HEK293T (cell line): ENCODE measurements at regions not wholly inside any gene's neighbourhood (a gene's known extent, or its start where the extent isn't known, plus 50 kb on each side); places are given as distances from the start of the nearest gene placed in this dataset.

ENCODE experiments used
- CTCF ChIA-PET: fragments of 350-600 bp; formaldehyde crosslinking; extraction: SDS; loops from one replicate; lab custom pipeline; 2021; ENCODE audit warnings: antibody characterized with exemption, inconsistent platforms; lab: Yijun Ruan, JAX
- POLR2A ChIA-PET: fragments of 350-600 bp; formaldehyde crosslinking; extraction: SDS; loops from one replicate; lab custom pipeline; 2020; ENCODE audit warnings: antibody characterized with exemption, inconsistent platforms; lab: Yijun Ruan, JAX
- DNase-seq: peaks from one replicate; pipeline ENCODE4 v3.0.0; 2012; ENCODE audit warnings: mixed read lengths; ENCODE audit errors: extremely low spot score
- ARNT ChIP-seq: fragments of 450-650 bp; IDR thresholded peaks from 2 replicates; pipeline ENCODE4 v1.6.1; 2017; ENCODE audit warnings: mild to moderate bottlenecking
- BHLHE40 ChIP-seq: fragments of 450-650 bp; IDR thresholded peaks from 2 replicates; pipeline ENCODE4 v1.6.1; 2016; ENCODE audit warnings: mild to moderate bottlenecking, moderate library complexity, borderline replicate concordance
- CTBP1 ChIP-seq: fragments of 450-650 bp; IDR thresholded peaks from 2 replicates; pipeline ENCODE4 v1.6.1; 2016; ENCODE audit warnings: borderline replicate concordance
- ELF4 ChIP-seq: fragments of 450-650 bp; IDR thresholded peaks from 2 replicates; pipeline ENCODE4 v1.6.1; 2017; ENCODE audit warnings: antibody characterized with exemption
- FOXA1 ChIP-seq: fragments of 450-650 bp; IDR thresholded peaks from 2 replicates; pipeline ENCODE4 v1.6.1; 2016; ENCODE audit warnings: mild to moderate bottlenecking
- FOXK2 ChIP-seq: fragments of 450-650 bp; IDR thresholded peaks from 2 replicates; pipeline ENCODE4 v1.6.1; 2016; ENCODE audit warnings: mild to moderate bottlenecking
- FOXM1 ChIP-seq: fragments of 450-650 bp; IDR thresholded peaks from 2 replicates; pipeline ENCODE4 v1.6.1; 2017; ENCODE audit warnings: mild to moderate bottlenecking, borderline replicate concordance
- HDGF ChIP-seq: fragments of 450-650 bp; IDR thresholded peaks from 2 replicates; pipeline ENCODE4 v1.6.1; 2017; ENCODE audit warnings: antibody characterized with exemption, borderline replicate concordance
- L3MBTL2 ChIP-seq: fragments of 450-650 bp; conservative IDR thresholded peaks from 2 replicates; pipeline ENCODE4 v1.6.1; 2016; ENCODE audit warnings: mild to moderate bottlenecking
- LEF1 ChIP-seq: fragments of 450-650 bp; IDR thresholded peaks from 2 replicates; pipeline ENCODE4 v1.6.1; 2017; ENCODE audit warnings: mild to moderate bottlenecking, borderline replicate concordance
- NFRKB ChIP-seq: fragments of 450-650 bp; IDR thresholded peaks from 2 replicates; pipeline ENCODE4 v1.6.1; 2016; ENCODE audit warnings: mild to moderate bottlenecking, moderate library complexity
- PKNOX1 ChIP-seq: fragments of 450-650 bp; IDR thresholded peaks from 2 replicates; pipeline ENCODE4 v1.6.1; 2016
- SP1 ChIP-seq: fragments of 450-650 bp; IDR thresholded peaks from 2 replicates; pipeline ENCODE4 v1.6.1; 2017
- SUZ12 ChIP-seq: fragments of 450-650 bp; IDR thresholded peaks from 2 replicates; pipeline ENCODE4 v1.6.1; 2016; ENCODE audit warnings: mild to moderate bottlenecking
- TARDBP ChIP-seq: fragments of 450-650 bp; IDR thresholded peaks from 2 replicates; pipeline ENCODE4 v1.6.1; 2016
- ZNF384 ChIP-seq: fragments of 450-650 bp; IDR thresholded peaks from 2 replicates; pipeline ENCODE4 v1.6.1; 2016

- no peak for DNase-seq
- ChIA-PET CTCF (no interaction called here), POLR2A (no interaction called here)
- TF ChIP-seq L3MBTL2 (no peak), TARDBP (no peak), CTBP1 (no peak), FOXM1 (no peak), ARNT (no peak), HDGF (no peak), PKNOX1 (no peak), BHLHE40 (no peak), SUZ12 (no peak), ZNF384 (no peak), FOXK2 (no peak), ELF4 (no peak), LEF1 (no peak), FOXA1 (no peak), NFRKB (no peak), SP1 (no peak)
Measured at GRCh38 chr6:121799574-121799973, 364.1 kb downstream of the GJA1 start.

DNA sequence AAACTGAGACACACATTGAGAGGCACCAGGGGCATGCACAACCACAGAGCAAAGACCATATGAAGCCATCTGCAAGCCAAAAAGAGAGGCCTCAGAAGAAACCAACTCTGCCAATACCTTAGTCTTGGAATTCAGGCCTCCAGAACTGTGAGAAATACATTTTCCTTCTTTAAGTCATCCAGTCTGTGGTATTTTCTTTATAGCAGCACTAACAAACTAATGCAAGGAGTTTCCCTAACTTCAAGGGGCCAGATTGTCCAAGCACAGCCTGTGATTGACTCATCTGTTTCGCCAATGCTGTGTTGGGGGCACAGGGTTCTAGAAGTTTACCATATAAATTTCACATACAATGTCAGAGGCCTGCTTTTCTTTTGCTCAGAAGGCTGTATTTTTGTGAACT, 364.6 kb downstream of the GJA1 start:
- POLR2A ChIA-PET: no interaction called here
- TF ChIP-seq TARDBP (no peak), HDGF (no peak), NFRKB (no peak), ZNF384 (no peak), SUZ12 (no peak)
- CTCF ChIA-PET: no interaction called here
- DNase-seq: no peak

- ChIA-PET CTCF (interaction anchor here (0.6 kb wide), 1 partner anchor 509 kb away, joined by 3 read pairs; no protein-coding TSS in a partner anchor), POLR2A (no interaction called here)
- TF ChIP-seq BHLHE40 (no peak), FOXM1 (no peak), ELF4 (no peak), PKNOX1 (no peak), CTBP1 (no peak)
- no peak for DNase-seq
Measured at GRCh38 chr6:121806116-121806515, 370.7 kb downstream of the GJA1 start.

- no peak for DNase-seq
- POLR2A ChIA-PET: no interaction called here
- TF ChIP-seq L3MBTL2: no peak
- no peak for TF ChIP-seq ZNF384
- TF ChIP-seq FOXK2: no peak
- no peak for TF ChIP-seq CTBP1
- no peak for TF ChIP-seq HDGF
- TF ChIP-seq NFRKB: no peak
- TF ChIP-seq PKNOX1: no peak
- no peak for TF ChIP-seq FOXM1
- TF ChIP-seq SUZ12: no peak
- TF ChIP-seq LEF1: no peak
- no peak for TF ChIP-seq BHLHE40
- TF ChIP-seq TARDBP: no peak
- no peak for TF ChIP-seq ARNT
- TF ChIP-seq SP1: no peak
- TF ChIP-seq ELF4: no peak
- no peak for TF ChIP-seq FOXA1
- CTCF ChIA-PET: no interaction called here
Measured at GRCh38 chr6:121809211-121809610, 373.8 kb downstream of the GJA1 start.

- ChIA-PET POLR2A (no interaction called here), CTCF (no interaction called here)
- no peak for DNase-seq
- TF ChIP-seq ZNF384 (no peak), ELF4 (no peak), BHLHE40 (no peak), SP1 (no peak), ARNT (no peak), L3MBTL2 (no peak), HDGF (no peak), FOXA1 (no peak), LEF1 (no peak), FOXK2 (no peak), TARDBP (no peak)
Measured at GRCh38 chr6:121810158-121811032, 374.9 kb downstream of the GJA1 start.

GRCh38 chr6:121811106-121811505, 375.7 kb downstream of the GJA1 start:
- ChIA-PET CTCF (interaction anchor here (0.7 kb wide), 1 partner anchor 1324 kb away, joined by 4 read pairs; no protein-coding TSS in a partner anchor), POLR2A (no interaction called here)
- no peak for TF ChIP-seq ZNF384
- TF ChIP-seq SUZ12: no peak
- no peak for TF ChIP-seq FOXM1
- no peak for TF ChIP-seq PKNOX1
- TF ChIP-seq TARDBP: no peak
- no peak for TF ChIP-seq HDGF
- TF ChIP-seq ELF4: no peak
- no peak for TF ChIP-seq L3MBTL2
- TF ChIP-seq NFRKB: no peak
- DNase-seq: no peak
